ENCODE measurements at regions not wholly inside any gene's neighbourhood (a gene's known extent, or its start where the extent isn't known, plus 50 kb on each side); places are given as distances from the start of the nearest gene placed in this dataset.

GRCh38 chr9:110025551-110026170 lies 182.3 kb downstream of the C9orf152 start:
- peaks cover 1% of the 10 kb centered on the region for H3K27me3 Mint-ChIP-seq (ENCODE audit: insufficient read depth)
- no peaks in the 10 kb centered on the region for H3K9me3 Mint-ChIP-seq

GRCh38 chr9:110027671-110028081 lies 180.3 kb downstream of the C9orf152 start:
- TF ChIP-seq CTCF (IDR thresholded peaks at IDR 0.05) = no peak
- H3K27me3 Mint-ChIP-seq (ENCODE audit: insufficient read depth) = no peaks in the 10 kb centered on the region; the same call in 1 of the 2 replicates
- no peaks in the 10 kb centered on the region for H3K9me3 Mint-ChIP-seq
- H3K36me3 Mint-ChIP-seq (ENCODE audit: low read depth) = no peaks in the 10 kb centered on the region; the same call in none of the 2 replicates
- peaks cover 67% of the 10 kb centered on the region for H3K4me1 Mint-ChIP-seq (ENCODE audit: low read depth)
- peak overlapping the region; percentile 72 for H3K27ac Mint-ChIP-seq
- peak; percentile 15 for DNase-seq
- peak overlapping the region; percentile 67 for H3K4me3 Mint-ChIP-seq

More at GRCh38 chr9:110025551-110026170, 182.3 kb downstream of the C9orf152 start:
- peaks cover 59% of the 10 kb centered on the region for H3K4me1 Mint-ChIP-seq (ENCODE audit: low read depth)
- no peak for DNase-seq
- no peaks in the 10 kb centered on the region; the same call in none of the 2 replicates for H3K36me3 Mint-ChIP-seq (ENCODE audit: low read depth)
- no peak overlapping the region for H3K27ac Mint-ChIP-seq
- H3K4me3 Mint-ChIP-seq = no peak overlapping the region
- TF ChIP-seq CTCF (IDR thresholded peaks at IDR 0.05) = no peak

DNA sequence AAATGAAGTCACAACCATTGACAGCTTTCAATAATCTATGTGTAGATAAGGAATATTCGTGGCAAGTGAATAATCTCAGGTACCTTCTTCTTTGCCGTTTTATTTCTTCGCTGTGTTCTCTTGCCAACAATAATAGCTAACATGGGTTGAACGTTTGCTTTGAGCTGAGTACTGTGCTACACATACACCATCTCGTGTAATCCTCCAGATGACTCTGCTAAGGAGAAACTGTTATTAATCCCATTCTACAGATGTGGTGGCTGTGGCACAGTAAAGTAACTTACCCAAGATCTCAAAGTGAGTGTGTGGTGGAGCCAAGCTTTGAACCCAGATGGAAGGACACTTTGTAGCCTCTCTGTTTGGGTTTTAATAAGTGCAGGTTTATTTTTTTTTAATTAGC lies 179.7 kb downstream of the C9orf152 start:
- Mint-ChIP-seq H3K4me1 (ENCODE audit: low read depth) (peaks cover 71% of the 10 kb centered on the region), H3K27ac (peak overlapping the region; percentile 72; the same call in 1 of the 2 replicates), H3K27me3 (ENCODE audit: insufficient read depth) (no peaks in the 10 kb centered on the region; the same call in 1 of the 2 replicates), H3K9me3 (no peaks in the 10 kb centered on the region), H3K4me3 (no peak overlapping the region), H3K36me3 (ENCODE audit: low read depth) (no peaks in the 10 kb centered on the region; the same call in none of the 2 replicates)
- no peak for DNase-seq
- no peak for TF ChIP-seq CTCF (IDR thresholded peaks at IDR 0.05)

GRCh38 chr9:110028676-110029075 lies 179.3 kb downstream of the C9orf152 start:
- Mint-ChIP-seq H3K4me1 (ENCODE audit: low read depth) (peaks cover 75% of the 10 kb centered on the region), H3K27ac (peak overlapping the region; percentile 86; the same call in 1 of the 2 replicates), H3K4me3 (no peak overlapping the region; the same call in 1 of the 2 replicates), H3K36me3 (ENCODE audit: low read depth) (no peaks in the 10 kb centered on the region; the same call in none of the 2 replicates), H3K27me3 (ENCODE audit: insufficient read depth) (no peaks in the 10 kb centered on the region; the same call in 1 of the 2 replicates), H3K9me3 (no peaks in the 10 kb centered on the region)
- no peak for DNase-seq
- no peak for TF ChIP-seq CTCF (IDR thresholded peaks at IDR 0.05)

GRCh38 chr9:110029429-110029955 lies 178.5 kb downstream of the C9orf152 start:
- Mint-ChIP-seq H3K4me1 (ENCODE audit: low read depth) (peaks cover 83% of the 10 kb centered on the region), H3K9me3 (no peaks in the 10 kb centered on the region), H3K27ac (peak overlapping the region; percentile 86), H3K27me3 (ENCODE audit: insufficient read depth) (no peaks in the 10 kb centered on the region; the same call in 1 of the 2 replicates), H3K36me3 (ENCODE audit: low read depth) (no peaks in the 10 kb centered on the region; the same call in 1 of the 2 replicates), H3K4me3 (peak overlapping the region; percentile 55)
- peak; percentile 89 for DNase-seq
- no peak for TF ChIP-seq CTCF (IDR thresholded peaks at IDR 0.05)

Data from HFFc6 (cell line).